GM12875 (cell line): ENCODE measurements at regions not wholly inside any gene's neighbourhood (a gene's known extent, or its start where the extent isn't known, plus 50 kb on each side); places are given as distances from the start of the nearest gene placed in this dataset.

ENCODE experiments used
- H3K4me3 ChIP-seq: one replicate; pipeline ENCODE4 v1.5.1; 2011; ENCODE audit warnings: low read depth, low read length, control low read depth
- TF ChIP-seq, protein P1 (sequence below): IDR thresholded peaks from 2 replicates; pipeline ENCODE4 v1.5.1; 2011; ENCODE audit warnings: low read depth, mild to moderate bottlenecking, control low read depth, inconsistent platforms, low read length, moderate library complexity, borderline replicate concordance; ENCODE audit not compliant: insufficient read depth

DNA sequence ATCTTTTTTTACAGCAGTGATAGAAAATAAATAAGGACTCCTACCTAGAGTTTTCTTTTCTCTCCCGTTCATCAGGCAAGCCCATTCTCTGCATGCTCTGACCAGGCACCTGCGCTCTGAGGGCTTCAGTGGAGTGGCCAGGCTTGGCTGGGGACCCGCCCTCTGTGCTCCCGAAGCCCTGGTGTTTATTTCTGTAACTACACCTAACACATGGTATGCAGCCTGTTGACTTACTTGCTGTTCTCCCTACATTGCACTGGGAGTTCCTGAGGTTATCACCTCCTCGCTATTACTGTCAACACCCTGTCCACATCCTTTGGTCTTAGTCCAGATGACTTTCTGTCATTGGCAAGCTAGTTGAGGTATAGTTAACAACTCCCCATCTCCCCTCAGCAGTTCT, 317.7 kb downstream of the LPIN1 start:
- H3K4me3 ChIP-seq = no peak overlapping the region
- TF ChIP-seq, protein P1, sequence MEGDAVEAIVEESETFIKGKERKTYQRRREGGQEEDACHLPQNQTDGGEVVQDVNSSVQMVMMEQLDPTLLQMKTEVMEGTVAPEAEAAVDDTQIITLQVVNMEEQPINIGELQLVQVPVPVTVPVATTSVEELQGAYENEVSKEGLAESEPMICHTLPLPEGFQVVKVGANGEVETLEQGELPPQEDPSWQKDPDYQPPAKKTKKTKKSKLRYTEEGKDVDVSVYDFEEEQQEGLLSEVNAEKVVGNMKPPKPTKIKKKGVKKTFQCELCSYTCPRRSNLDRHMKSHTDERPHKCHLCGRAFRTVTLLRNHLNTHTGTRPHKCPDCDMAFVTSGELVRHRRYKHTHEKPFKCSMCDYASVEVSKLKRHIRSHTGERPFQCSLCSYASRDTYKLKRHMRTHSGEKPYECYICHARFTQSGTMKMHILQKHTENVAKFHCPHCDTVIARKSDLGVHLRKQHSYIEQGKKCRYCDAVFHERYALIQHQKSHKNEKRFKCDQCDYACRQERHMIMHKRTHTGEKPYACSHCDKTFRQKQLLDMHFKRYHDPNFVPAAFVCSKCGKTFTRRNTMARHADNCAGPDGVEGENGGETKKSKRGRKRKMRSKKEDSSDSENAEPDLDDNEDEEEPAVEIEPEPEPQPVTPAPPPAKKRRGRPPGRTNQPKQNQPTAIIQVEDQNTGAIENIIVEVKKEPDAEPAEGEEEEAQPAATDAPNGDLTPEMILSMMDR = no peak

DNA sequence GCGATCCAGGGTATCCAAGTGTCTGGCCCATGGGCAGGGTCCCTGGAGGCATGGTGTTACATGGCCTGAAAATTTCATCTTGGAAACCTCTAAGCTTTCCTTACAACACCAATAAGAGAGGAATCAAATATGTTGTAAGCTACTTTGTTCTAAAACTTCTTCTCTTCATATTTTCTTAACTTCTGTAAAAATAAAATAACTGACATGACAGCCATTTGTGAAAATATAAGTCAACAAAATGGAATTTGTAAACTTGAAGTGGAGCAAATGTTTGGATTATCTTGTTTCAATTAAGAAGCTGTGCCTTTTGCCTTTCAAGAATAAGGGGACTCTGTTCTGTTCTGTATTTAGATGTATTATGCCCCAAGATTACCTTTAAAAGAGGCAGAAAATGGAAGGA, 319.7 kb downstream of the LPIN1 start:
- TF ChIP-seq, protein P1 = no peak

DNA sequence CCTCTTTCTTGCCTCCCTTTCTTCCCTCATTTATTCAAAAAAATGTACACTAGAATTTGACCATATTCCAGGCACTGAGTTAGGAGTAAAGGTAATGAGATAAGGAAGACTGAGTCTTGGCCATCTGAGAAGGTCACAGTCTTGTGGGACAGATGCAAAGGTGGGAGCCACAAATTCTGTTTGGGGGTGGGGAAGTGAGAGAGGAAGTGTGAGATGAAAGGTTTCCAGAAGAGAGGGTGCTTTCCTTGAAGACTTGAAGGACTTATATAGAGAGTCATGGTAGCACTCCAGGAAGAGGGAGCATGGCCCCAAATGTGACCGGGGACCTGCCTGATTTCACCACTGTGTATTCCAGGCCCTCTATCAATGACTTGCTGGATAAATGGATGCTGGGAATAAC, 320.6 kb downstream of the LPIN1 start:
- no peak overlapping the region for H3K4me3 ChIP-seq
- TF ChIP-seq, protein P1 = no peak

More for the DNA sequence above, 319.7 kb downstream of the LPIN1 start:
- H3K4me3 ChIP-seq = no peak overlapping the region

DNA sequence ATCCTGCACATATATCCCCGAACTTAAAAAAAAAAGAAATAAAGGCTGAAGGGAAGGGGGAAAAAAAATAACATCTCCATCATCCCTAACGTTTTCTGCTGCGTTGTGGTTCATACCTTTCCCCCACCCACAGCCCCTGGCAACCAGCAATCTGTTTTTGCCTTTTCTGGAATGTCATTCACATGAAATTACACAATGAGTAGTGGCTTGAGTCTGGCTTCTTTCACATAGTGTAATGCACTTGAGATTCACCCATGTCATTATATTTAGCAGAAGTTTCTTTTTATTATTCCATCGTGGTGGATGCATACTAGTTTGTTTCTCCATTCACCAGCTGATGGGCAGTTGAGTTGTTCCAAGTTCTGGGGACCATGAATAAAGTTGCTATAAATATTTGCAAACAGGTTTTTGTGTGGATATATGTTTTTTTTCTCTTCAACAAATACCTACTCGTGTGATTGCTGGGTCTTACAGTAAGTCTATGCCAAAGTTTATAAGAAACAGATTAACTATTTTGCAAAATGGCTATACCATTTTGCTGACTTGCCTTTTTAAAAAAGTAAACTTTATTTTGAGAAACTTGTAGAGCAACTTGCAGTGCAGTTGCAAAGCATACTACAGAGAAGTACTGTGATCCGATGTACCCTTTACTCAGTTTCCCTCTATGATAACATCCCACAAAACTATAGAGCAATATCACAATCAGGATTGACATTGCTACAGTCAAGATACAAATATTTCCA, 322.5 kb downstream of the LPIN1 start:
- no peak overlapping the region for H3K4me3 ChIP-seq
- TF ChIP-seq, protein P1 = no peak

DNA sequence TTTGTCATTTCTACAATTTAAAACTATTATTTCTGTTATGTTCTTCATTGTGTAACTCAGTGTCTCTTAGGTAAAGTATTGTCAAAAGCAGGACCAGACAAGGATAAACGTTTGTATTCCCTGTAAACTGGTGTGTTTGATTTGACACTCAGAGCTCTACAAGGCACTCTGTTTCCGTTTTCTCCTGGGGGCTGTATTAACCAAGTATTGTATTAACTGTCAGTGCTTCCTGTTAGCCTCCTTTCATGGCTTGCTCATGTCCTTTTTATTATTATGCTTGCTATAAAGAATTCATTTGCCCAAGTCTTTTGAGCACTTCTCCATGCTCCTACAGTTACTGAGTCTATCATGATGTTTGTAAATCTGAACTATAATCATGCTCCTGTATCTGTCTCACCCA, 323.7 kb downstream of the LPIN1 start:
- H3K4me3 ChIP-seq = no peak overlapping the region
- TF ChIP-seq, protein P1 = no peak

DNA sequence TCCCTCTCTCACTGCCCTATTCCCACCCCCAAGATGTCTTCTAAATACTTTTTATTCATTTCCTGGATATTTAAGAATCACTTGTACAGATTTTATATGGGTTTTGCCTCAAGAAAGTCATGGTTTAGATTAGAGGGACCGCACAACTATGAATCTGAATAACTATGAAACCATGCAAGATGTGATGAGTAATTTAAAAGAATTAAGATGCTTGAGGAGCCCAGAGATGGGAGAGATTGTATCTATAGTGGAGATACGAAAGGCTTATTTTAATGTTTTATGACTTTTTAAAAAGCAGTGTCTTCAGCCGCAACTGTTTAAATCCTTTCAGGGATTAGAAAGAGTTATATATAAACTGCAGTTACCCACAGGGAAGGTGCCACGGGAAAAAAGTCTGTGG, 324.1 kb downstream of the LPIN1 start:
- no peak overlapping the region for H3K4me3 ChIP-seq
- TF ChIP-seq, protein P1 = no peak

DNA sequence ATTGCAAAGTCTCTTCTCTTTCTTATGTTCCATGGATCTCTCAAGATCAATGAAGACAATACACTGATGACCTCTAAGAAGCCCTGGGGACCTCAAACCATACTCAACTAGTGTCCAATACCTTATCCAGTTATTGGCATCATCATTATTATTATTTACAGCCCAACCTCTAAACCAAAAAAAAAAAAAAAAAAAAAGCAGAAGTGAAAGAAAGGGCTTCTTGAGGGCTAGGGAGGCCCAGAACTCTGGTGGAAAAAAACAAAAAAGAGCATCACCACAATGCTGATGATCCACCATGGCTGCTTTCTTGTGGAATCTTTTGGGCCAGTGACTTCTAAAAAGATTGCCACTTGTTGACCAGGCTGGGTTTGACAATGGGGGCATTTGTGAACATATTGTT, 324.9 kb downstream of the LPIN1 start:
- TF ChIP-seq, protein P1 = no peak
- H3K4me3 ChIP-seq = no peak overlapping the region
